Esophagus mucosa (tissue), 1 donor: ENCODE measurements at regions not wholly inside any gene's neighbourhood (a gene's known extent, or its start where the extent isn't known, plus 50 kb on each side); places are given as distances from the start of the nearest gene placed in this dataset.
A peak's percentile ranks its signal among the peaks of the same experiment; 100 is the strongest.
"Not testable (repeated sequence)": the region's sequence is repeated elsewhere in the genome, so short reads cannot be mapped to it uniquely, and the experiment has no call there.

Experiments used
- ATAC-seq: fragments of 200-7000 bp; cut with Tn5 transposase; one replicate; pipeline ENCODE4 v1.9.1; 2020
- donor health status: DM: yes; HTN: yes; CAD: no.

- ATAC-seq, result not testable (repeated sequence)
These were observed 117.3 kb downstream of the PPIAL4A start for GRCh38 chr1:121006826-121007225.

- ATAC-seq, result not testable (repeated sequence)
These were observed 118.2 kb downstream of the PPIAL4A start for GRCh38 chr1:121007755-121008154.

GRCh38 chr1:121008512-121009215, 119.1 kb downstream of the PPIAL4A start:
- ATAC-seq, result not testable (repeated sequence)

- not testable (repeated sequence) for ATAC-seq
These were observed 119.9 kb downstream of the PPIAL4A start for GRCh38 chr1:121009216-121010057.

- ATAC-seq, result not testable (repeated sequence)
These were observed 120.6 kb downstream of the PPIAL4A start for GRCh38 chr1:121010141-121010540.

GRCh38 chr1:121013181-121013580, 123.6 kb downstream of the PPIAL4A start:
- ATAC-seq, result not testable (repeated sequence)

- peak; percentile 93 for ATAC-seq
These were observed 126.8 kb downstream of the PPIAL4A start for GRCh38 chr1:121016182-121017028.

- ATAC-seq, result peak; percentile 53
These were observed 130.3 kb downstream of the PPIAL4A start for GRCh38 chr1:121019715-121020349.

GRCh38 chr1:121020350-121021236, 131.0 kb downstream of the PPIAL4A start:
- ATAC-seq, result peak; percentile 43

- not testable (repeated sequence) for ATAC-seq
These were observed 132.1 kb downstream of the PPIAL4A start for GRCh38 chr1:121021716-121022115.

- not testable (repeated sequence) for ATAC-seq
These were observed 143.4 kb downstream of the PPIAL4A start for GRCh38 chr1:121032878-121033494.

GRCh38 chr1:121036792-121037191, 147.2 kb downstream of the PPIAL4A start:
- ATAC-seq, result not testable (repeated sequence)

- ATAC-seq, result not testable (repeated sequence)
These were observed 143.2 kb downstream of the FAM72B start for GRCh38 chr1:121040974-121041373.

GRCh38 chr1:121041497-121041896, 142.6 kb downstream of the FAM72B start:
- ATAC-seq, result not testable (repeated sequence)

- ATAC-seq, result not testable (repeated sequence)
These were observed 141.3 kb downstream of the FAM72B start for GRCh38 chr1:121042882-121043281.

GRCh38 chr1:121048293-121048752, 135.8 kb downstream of the FAM72B start:
- ATAC-seq, result not testable (repeated sequence)

GRCh38 chr1:121048769-121049443, 135.2 kb downstream of the FAM72B start:
- not testable (repeated sequence) for ATAC-seq

- ATAC-seq, result not testable (repeated sequence)
These were observed 134.0 kb downstream of the FAM72B start for GRCh38 chr1:121050097-121050496.

- ATAC-seq, result not testable (repeated sequence)
These were observed 132.9 kb downstream of the FAM72B start for GRCh38 chr1:121051161-121051790.
